ENCODE measurements at regions not wholly inside any gene's neighbourhood (a gene's known extent, or its start where the extent isn't known, plus 50 kb on each side); places are given as distances from the start of the nearest gene placed in this dataset.

DNA sequence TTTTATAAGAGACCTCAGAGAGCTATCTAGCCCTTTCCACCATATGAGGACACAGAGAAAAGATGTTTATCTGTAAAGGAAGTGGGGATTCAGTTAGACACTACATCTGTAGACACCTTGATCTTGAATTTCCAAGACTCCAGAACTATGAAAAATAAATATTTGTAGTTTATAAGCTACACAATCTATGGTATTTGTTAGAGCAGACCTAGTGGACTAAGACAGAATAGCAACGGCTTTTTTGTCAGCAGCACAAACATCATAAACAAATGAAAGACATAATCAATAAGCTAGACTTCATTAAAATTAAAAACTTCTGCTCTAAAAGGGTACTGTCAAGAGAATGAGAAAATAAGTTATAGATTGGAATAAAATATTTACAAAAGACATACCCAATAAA is 810.1 kb downstream of the FSCB start:
- CTCF ChIA-PET, result interaction anchor here (0.6 to 1.4 kb wide), 2 partner anchors 9 to 933 kb away, joined by 3 read pairs; no protein-coding TSS in a partner anchor
- H3K9me3 ChIP-seq (ENCODE audit: control insufficient read depth, insufficient read depth, low read length), result no peaks in the 10 kb centered on the region
- no CpG with 5 or more reads among the region's 1 CpG for WGBS, 2 experiments (ENCODE audit: extremely low coverage in 2 of 2, insufficient read length in 1 of 2)

More for the DNA sequence above, 810.1 kb downstream of the FSCB start:
- dilution Hi-C loops (cut with HindIII; ENCODE audit: low sequenced_read_pairs, unreplicated experiment), result no loop called here
- no peak overlapping the region for H4K91ac ChIP-seq (ENCODE audit: insufficient read depth, low read depth, low read length)
- no peak overlapping the region for H4K5ac ChIP-seq (ENCODE audit: low read depth, low read length)
- H2BK15ac ChIP-seq (ENCODE audit: low read depth, low read length), result no peak overlapping the region
- no peak for DNase-seq
- intact Hi-C loops (cut with micrococcal nuclease), result loop anchor here (1.0 kb wide), 1 partner anchor 36 kb away; no protein-coding TSS in a partner anchor
- H3K14ac ChIP-seq (replicated peaks; ENCODE audit: low read depth, low read length), result no peak overlapping the region
- POLR2A ChIA-PET (ENCODE audit: unreplicated experiment), result no interaction called here
- no peak overlapping the region for H3K4me2 ChIP-seq (ENCODE audit: low read depth, low read length)
- H4K20me1 ChIP-seq (ENCODE audit: insufficient read depth, low read length), result no peaks in the 10 kb centered on the region
- no peak overlapping the region for H2AK9ac ChIP-seq (replicated peaks; ENCODE audit: low read depth, low read length, poor library complexity)
- H3K56ac ChIP-seq (ENCODE audit: extremely low read depth, insufficient read depth, low read length), result no peak overlapping the region
- H3K27ac ChIP-seq (ENCODE audit: insufficient read depth, low read length), result no peak overlapping the region
- no peaks in the 10 kb centered on the region for H3K79me1 ChIP-seq (ENCODE audit: low read depth in 1 of 2, low read length in 2 of 2)
- H3K23ac ChIP-seq (ENCODE audit: low read depth, low read length), result no peak overlapping the region
- no peak overlapping the region for H3K18ac ChIP-seq (ENCODE audit: low read depth, low read length)
- H3K4me3 ChIP-seq (ENCODE audit: insufficient read depth, low read depth, low read length), result no peak overlapping the region
- no peak overlapping the region for H2BK120ac ChIP-seq (ENCODE audit: low read depth, low read length)
- no peaks in the 10 kb centered on the region for H3K9me1 ChIP-seq (ENCODE audit: insufficient read depth, low read length)
- H2BK5ac ChIP-seq (ENCODE audit: low read depth, low read length, poor library complexity, severe bottlenecking), result no peak overlapping the region
- no peak overlapping the region for H3K9ac ChIP-seq (ENCODE audit: low read depth, low read length)
- no TSS peak for BruUV-seq (replicated peaks)
- H2AFZ ChIP-seq (replicated peaks; ENCODE audit: low read length, poor library complexity), result no peak overlapping the region
- H2BK20ac ChIP-seq (ENCODE audit: low read depth, low read length), result no peak overlapping the region
- no peaks in the 10 kb centered on the region for H3K36me3 ChIP-seq (ENCODE audit: control insufficient read depth, insufficient read depth, low read length)
- H3K4me1 ChIP-seq (ENCODE audit: control insufficient read depth, insufficient read depth, low read length), result no peaks in the 10 kb centered on the region
- no peaks in the 10 kb centered on the region for H3K27me3 ChIP-seq (ENCODE audit: control insufficient read depth, insufficient read depth, low read length)
- in situ Hi-C loops (cut with MboI; ENCODE audit: low sequenced_read_pairs), result no loop called here
- TF ChIP-seq FOS (IDR thresholded peaks at IDR 0.05; ENCODE audit: low read depth, low read length) (no peak), POLR2A (IDR thresholded peaks at IDR 0.05; ENCODE audit: low read depth, low read length) (no peak), RCOR1 (IDR thresholded peaks at IDR 0.05; ENCODE audit: insufficient replicate concordance, low read length) (no peak), MXI1 (IDR thresholded peaks at IDR 0.05; ENCODE audit: borderline replicate concordance, low read depth, low read length) (no peak), MAFK (IDR thresholded peaks at IDR 0.05; ENCODE audit: low read depth, low read length) (no peak), CHD1 (IDR thresholded peaks at IDR 0.05; ENCODE audit: low read depth, low read length) (no peak), RAD21 (IDR thresholded peaks at IDR 0.05; ENCODE audit: low read length) (no peak), NFE2L2 (IDR thresholded peaks at IDR 0.05; ENCODE audit: low read depth, low read length) (no peak), MAZ (IDR thresholded peaks at IDR 0.05; ENCODE audit: borderline replicate concordance, low read depth, low read length) (no peak), BHLHE40 (IDR thresholded peaks at IDR 0.05; ENCODE audit: low read depth, low read length) (no peak), SMC3 (IDR thresholded peaks at IDR 0.05; ENCODE audit: low read depth, low read length) (no peak), RFX5 (IDR thresholded peaks at IDR 0.05; ENCODE audit: low read depth, low read length) (no peak)
- TF ChIP-seq, protein P1, sequence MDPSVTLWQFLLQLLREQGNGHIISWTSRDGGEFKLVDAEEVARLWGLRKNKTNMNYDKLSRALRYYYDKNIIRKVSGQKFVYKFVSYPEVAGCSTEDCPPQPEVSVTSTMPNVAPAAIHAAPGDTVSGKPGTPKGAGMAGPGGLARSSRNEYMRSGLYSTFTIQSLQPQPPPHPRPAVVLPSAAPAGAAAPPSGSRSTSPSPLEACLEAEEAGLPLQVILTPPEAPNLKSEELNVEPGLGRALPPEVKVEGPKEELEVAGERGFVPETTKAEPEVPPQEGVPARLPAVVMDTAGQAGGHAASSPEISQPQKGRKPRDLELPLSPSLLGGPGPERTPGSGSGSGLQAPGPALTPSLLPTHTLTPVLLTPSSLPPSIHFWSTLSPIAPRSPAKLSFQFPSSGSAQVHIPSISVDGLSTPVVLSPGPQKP (IDR thresholded peaks at IDR 0.05; ENCODE audit: borderline replicate concordance, low read depth, low read length), result no peak
- TF ChIP-seq, protein P2, sequence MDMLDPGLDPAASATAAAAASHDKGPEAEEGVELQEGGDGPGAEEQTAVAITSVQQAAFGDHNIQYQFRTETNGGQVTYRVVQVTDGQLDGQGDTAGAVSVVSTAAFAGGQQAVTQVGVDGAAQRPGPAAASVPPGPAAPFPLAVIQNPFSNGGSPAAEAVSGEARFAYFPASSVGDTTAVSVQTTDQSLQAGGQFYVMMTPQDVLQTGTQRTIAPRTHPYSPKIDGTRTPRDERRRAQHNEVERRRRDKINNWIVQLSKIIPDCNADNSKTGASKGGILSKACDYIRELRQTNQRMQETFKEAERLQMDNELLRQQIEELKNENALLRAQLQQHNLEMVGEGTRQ (IDR thresholded peaks at IDR 0.05; ENCODE audit: low read depth, low read length), result no peak
- no peak overlapping the region for H2AK5ac ChIP-seq (ENCODE audit: low read depth, low read length)
- no peak for ATAC-seq (ENCODE audit: low read depth)
- H3K4ac ChIP-seq (ENCODE audit: low read depth, low read length), result no peak overlapping the region
- no peak overlapping the region for H4K8ac ChIP-seq (ENCODE audit: low read depth in 2 of 2, low read length in 2 of 2)
